B cell (primary cell): ENCODE measurements at regions not wholly inside any gene's neighbourhood (a gene's known extent, or its start where the extent isn't known, plus 50 kb on each side); places are given as distances from the start of the nearest gene placed in this dataset.

Experiments used
- CTCF ChIP-seq: fragments of 200-600 bp; IDR thresholded peaks from one replicate; pipeline ENCODE4 v1.8.0; 2022; ENCODE audit warnings: antibody characterized with exemption, mild to moderate bottlenecking
- EZH2 ChIP-seq: IDR thresholded peaks from 2 replicates; pipeline ENCODE4 v1.6.1; 2012; ENCODE audit warnings: borderline replicate concordance, low read depth, mild to moderate bottlenecking, moderate library complexity, low read length; ENCODE audit not compliant: insufficient read depth, poor library complexity, severe bottlenecking

GRCh38 chr9:28547527-28547926, 974.2 kb upstream of the C9orf72 start:
- TF ChIP-seq EZH2 (no peak), CTCF (no peak)
